ENCODE measurements at regions not wholly inside any gene's neighbourhood (a gene's known extent, or its start where the extent isn't known, plus 50 kb on each side); places are given as distances from the start of the nearest gene placed in this dataset.

DNA sequence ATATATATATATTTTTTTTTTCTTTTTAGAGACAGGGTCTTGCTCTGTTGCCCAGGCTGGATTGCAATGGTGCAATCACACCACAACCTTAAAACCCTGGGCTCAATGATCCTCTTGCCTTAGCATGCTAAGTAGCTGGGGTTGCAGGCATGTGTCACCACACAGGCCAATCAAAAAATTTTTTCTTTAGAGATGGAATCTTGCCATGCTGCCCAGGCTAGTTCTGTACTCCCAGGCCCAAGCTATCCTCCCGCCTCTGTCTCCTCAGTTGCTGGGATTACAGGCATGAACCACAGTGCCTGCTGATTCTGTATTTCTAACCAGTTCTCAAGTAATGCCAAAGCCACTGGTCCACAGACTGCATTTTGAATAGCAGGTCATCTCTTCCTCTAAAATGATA lies 291.3 kb upstream of the ZPLD1 start:
- no peaks in the 10 kb centered on the region for H3K27me3 ChIP-seq
- peak overlapping the region in 2 of 10 donors; percentile 33 to 38 for H3K27ac ChIP-seq
- DNase-seq: no peak
- no peaks in the 10 kb centered on the region for H3K36me3 ChIP-seq
- TF ChIP-seq, protein P1, sequence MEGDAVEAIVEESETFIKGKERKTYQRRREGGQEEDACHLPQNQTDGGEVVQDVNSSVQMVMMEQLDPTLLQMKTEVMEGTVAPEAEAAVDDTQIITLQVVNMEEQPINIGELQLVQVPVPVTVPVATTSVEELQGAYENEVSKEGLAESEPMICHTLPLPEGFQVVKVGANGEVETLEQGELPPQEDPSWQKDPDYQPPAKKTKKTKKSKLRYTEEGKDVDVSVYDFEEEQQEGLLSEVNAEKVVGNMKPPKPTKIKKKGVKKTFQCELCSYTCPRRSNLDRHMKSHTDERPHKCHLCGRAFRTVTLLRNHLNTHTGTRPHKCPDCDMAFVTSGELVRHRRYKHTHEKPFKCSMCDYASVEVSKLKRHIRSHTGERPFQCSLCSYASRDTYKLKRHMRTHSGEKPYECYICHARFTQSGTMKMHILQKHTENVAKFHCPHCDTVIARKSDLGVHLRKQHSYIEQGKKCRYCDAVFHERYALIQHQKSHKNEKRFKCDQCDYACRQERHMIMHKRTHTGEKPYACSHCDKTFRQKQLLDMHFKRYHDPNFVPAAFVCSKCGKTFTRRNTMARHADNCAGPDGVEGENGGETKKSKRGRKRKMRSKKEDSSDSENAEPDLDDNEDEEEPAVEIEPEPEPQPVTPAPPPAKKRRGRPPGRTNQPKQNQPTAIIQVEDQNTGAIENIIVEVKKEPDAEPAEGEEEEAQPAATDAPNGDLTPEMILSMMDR (IDR thresholded peaks at IDR 0.05): no peak
- 96% methylated on average over 1 of the region's 1 CpG for WGBS, 2 donors
- ATAC-seq: no peak
- H3K4me1 ChIP-seq: peaks cover 0 to 25% (median 16%) of the 10 kb centered on the region in 9 donors
- no peaks in the 10 kb centered on the region for H3K9me3 ChIP-seq
- intact Hi-C loops (cut with DNase I): no loop called here
- no peak overlapping the region for H3K4me3 ChIP-seq

DNA sequence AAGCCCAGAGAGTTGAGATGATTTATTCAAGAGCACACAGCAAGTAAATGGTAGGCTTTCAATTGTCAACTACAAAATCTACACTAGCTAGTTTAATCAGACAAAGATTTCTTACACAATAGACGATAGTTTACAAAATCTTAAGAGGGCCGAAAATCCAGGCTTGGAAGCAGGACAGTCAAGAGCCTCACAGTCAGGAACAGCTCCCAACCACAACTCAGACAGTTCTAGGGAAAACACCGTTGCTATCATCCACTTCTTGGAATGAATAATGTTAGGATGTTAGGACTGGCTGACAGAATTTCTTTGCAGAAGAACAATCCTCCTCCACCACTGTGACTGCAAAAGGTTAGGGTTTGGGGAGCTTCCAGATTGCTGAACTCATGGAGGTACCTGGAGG lies 290.8 kb upstream of the ZPLD1 start:
- Histone ChIP-seq H3K36me3 (no peaks in the 10 kb centered on the region), H3K27ac (peak overlapping the region in 2 of 10 donors; percentile 33 to 38), H3K4me3 (no peak overlapping the region), H3K27me3 (no peaks in the 10 kb centered on the region), H3K4me1 (peaks cover 0 to 25% (median 16%) of the 10 kb centered on the region in 9 donors), H3K9me3 (no peaks in the 10 kb centered on the region)
- WGBS, 2 donors: 66 to 74% methylated on average over 3 of the region's 3 CpGs
- ATAC-seq (peak in 1 of 8 donors; percentile 43), DNase-seq (no peak)
- intact Hi-C loops (cut with DNase I): no loop called here
- TF ChIP-seq, protein P1 (IDR thresholded peaks at IDR 0.05): no peak

DNA sequence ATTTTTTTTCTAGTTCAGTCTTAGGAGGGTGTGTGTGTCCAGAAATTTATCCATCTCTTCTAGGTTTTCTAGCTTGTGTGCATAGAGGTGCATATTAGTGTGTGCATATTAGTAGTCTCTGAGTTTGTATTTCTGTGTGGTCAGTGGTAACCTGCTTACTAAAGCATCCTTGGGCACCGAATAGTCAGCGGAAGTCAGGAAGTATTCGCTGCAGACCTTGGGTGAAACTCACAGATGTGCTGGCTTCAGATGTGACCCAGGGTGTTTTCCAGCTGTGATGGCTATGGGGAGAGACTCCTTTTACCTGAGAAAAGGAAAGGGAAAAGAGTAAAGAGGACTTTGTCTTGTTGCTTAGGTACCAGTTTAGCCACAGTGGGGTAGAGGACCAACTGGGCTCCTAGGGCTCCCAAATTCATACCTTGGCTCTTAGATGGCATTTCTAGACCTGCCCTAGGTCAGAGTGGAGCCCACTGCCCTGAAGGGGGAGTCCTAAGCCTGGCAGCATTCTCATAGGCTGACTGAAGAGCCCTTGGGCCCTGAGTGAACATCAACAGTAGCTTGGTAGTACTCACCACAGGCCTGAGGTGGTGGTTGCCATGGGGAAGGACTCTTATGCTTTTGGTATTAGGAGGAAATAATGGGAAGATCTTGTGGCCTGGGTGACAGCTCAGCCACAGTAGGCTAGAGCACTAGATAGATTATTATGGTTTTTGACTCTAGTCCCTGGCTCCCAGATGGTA lies 286.0 kb upstream of the ZPLD1 start:
- H3K9me3 ChIP-seq: peaks cover 0 to 24% (median 0%) of the 10 kb centered on the region in 11 donors
- H3K36me3 ChIP-seq: no peaks in the 10 kb centered on the region
- H3K4me3 ChIP-seq: no peak overlapping the region
- TF ChIP-seq, protein P1 (IDR thresholded peaks at IDR 0.05): no peak
- 94 to 98% methylated on average over 3 of the region's 3 CpGs for WGBS, 2 donors
- intact Hi-C loops (cut with DNase I): no loop called here
- no peak overlapping the region for H3K27ac ChIP-seq
- DNase-seq (no peak), ATAC-seq (no peak)
- no peaks in the 10 kb centered on the region for H3K27me3 ChIP-seq
- no peaks in the 10 kb centered on the region for H3K4me1 ChIP-seq

DNA sequence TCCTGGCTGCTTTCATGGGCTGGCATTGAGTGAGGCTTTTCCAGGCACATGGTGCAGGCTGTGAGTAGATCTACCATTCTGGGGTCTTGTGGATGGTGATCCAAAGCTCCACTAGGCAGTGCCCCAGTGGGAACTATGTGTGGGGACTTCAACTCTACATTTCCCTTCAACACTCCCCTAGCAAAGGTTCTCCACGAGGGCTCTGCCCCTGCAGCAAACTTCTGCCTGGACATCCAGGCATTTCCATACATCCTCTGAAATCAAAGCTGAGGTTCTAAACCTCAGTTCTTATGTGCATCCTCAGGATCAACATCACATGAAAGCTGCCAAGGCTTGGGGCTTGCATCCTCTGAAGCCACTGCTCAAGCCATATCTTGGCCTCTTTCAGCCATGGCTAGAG lies 282.9 kb upstream of the ZPLD1 start:
- no peaks in the 10 kb centered on the region for H3K4me1 ChIP-seq
- peaks cover 0 to 24% (median 0%) of the 10 kb centered on the region in 11 donors for H3K9me3 ChIP-seq
- ATAC-seq (no peak), DNase-seq (no peak)
- WGBS, 2 donors: 74 to 94% methylated on average over 1 of the region's 1 CpG
- H3K27ac ChIP-seq: no peak overlapping the region
- H3K4me3 ChIP-seq: no peak overlapping the region
- intact Hi-C loops (cut with DNase I): loop anchor here in 1 of 10 donors (2.0 kb wide), 1 partner anchor 21 kb away; no protein-coding TSS in a partner anchor
- TF ChIP-seq, protein P1 (IDR thresholded peaks at IDR 0.05): no peak
- H3K27me3 ChIP-seq: no peaks in the 10 kb centered on the region
- H3K36me3 ChIP-seq: no peaks in the 10 kb centered on the region
